DMS53 (cell line): ENCODE measurements at regions not wholly inside any gene's neighbourhood (a gene's known extent, or its start where the extent isn't known, plus 50 kb on each side); places are given as distances from the start of the nearest gene placed in this dataset.
"Not testable (repeated sequence)": the region's sequence is repeated elsewhere in the genome, so short reads cannot be mapped to it uniquely, and the experiment has no call there.

Experiments used
- DNase-seq: peaks from one replicate; lab custom pipeline; 2025; lab: John Stamatoyannopoulos, UW

DNA sequence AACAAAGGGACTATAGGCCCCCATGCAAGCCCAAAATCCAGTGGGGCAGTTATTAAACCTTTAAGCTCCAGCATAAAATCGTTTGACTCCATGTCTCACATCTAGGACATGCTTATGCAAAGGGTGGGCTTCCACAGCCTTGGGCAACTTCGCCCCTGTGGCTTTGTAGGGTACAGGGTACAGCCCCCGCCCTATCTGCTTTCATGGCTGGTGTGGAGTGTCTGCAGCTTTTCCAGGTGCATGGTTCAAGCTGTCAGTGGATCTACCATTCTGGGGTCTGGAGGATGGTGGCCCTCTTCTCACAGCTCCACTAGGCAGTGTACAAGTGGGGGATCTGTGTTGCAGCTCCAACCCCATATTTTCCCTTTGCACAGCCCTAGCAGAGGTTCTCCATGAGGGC is 559.8 kb upstream of the TECRL start:
- no peak for DNase-seq

DNA sequence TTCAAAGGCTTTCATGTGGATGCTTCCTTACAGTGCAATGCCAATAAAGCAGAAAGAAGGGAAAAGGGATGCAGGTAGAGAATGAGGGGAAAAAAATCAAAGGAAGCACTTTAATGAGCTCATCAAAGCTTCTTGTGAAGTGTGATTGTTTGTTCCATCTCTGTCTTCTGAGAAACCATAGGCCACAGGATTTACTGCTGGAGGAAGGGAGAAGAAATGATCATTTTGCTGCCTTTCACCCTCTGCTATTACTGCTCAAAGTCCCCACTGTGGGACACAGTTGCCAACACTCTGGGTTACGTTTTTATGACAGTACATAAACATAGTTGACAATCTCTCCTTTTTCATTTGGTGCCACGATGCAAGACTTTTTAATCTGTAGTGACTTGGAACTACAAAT is 558.0 kb upstream of the TECRL start:
- no peak for DNase-seq

DNA sequence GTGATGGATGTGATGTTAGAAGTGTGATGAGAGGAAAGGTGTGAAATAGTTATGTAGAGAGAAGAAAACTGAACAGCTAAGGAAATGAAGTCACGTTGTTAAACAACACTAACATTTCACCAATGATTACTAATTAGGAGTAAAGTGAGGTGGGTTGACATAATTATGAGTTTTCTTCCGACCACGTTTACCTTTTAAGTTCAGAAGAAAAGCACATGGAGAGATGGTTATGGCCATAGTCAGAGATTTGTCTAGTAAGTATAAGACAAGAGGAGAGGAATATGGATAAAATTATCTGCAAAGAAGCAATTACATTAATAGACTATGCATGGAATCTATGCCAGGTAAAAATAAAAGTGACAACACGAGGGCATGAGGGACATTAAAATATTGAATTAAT is 551.3 kb upstream of the TECRL start:
- no peak for DNase-seq

DNA sequence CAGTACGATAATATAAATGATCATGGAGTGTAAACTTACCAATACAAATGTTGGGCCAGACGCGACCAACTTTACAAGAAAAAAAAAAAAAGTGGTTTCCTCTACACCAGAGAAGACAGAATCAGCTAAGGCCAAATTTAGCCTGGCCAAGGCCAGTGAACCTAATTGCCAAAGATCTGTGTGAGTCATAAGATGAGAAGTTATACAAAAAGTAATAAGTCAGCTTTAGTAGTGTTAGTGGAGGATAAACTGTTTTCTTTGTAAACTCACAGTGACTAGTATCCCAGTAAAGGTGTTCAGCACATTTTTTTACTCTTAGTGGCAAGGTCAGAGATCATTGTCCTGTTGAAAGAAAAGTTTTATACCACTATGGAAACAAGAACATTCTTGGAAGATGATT is 531.4 kb upstream of the TECRL start:
- DNase-seq: no peak

DNA sequence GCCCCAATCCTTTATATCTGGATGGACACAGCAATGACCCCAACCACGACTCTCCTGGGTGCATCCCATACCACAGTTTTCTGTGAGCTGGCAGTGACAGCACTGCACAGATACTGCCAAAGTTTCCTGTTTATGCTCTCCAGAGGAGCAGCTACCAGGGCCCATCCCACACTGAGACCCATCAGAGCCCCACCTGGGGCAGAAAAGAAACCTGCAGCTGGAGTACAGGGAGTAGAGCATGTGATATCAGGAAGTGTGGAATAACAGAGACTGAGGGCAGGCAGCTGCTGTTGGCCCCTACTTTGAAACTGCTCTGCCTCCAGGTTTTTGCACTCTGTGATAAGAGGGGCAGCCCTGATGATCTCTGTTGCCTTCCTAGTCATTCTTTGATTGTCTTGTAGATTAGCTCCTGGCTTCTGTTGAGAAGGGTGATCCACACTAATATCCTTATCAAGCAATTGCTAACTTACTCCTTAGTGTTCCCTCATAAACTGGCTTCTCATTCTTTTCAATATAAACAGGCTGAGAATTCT is 526.3 kb upstream of the TECRL start:
- DNase-seq: no peak

DNA sequence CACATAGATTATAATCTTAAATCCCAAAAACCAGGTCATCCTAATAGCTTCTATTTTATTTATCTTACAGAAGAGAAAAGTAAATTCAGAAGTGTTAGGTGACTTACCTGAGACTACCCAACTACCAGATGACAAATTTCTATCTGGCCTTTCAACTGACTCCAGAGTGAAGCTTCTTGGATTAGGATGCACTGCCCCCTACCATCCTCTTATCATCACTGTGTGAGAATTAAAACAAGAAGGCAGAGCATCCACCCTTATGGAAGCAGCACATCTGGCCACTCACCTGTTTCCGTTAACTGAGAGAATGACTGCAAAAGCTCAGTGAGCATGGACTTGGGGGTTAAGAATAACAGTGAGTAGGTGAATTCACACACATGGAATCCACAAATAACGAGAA is 502.6 kb upstream of the TECRL start:
- DNase-seq: peak; percentile 58

DNA sequence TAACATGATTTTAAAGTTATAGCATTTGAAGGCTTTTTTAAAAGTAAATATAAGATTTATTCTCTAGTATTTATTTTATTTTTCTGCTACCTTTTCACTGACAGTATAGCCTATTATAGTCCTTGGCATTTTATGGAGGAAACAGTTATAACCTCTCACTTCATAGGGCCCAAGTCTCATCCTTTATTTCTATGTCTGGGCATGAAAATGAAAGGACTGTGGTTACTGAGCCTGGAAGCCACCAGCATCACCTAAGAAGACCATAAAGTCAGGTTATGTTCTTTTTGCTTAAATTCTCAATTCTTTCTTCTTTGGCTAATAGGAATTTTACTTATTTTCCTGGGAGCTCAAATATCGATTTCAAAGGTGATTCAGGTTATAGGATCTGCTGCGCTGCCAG is 494.7 kb upstream of the TECRL start:
- DNase-seq: no peak

DNA sequence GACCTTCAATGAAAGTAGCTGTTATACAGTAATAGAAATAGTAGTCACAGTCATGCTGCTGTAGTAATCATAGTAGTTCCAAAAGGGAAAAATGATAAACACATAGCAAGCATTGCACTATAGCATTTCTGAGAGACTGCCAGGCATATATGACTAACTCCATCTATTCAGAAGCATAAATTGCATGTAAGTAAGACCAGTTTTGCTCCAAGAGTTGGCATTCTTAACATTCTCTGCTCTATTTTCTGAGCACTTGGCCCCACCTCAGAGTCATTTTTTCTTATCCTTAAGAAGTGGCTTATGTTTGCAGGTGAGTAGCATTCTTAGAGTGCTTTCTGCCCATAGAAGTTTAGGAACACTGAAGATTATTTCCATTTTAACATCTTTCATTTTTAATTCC is 490.3 kb upstream of the TECRL start:
- DNase-seq: no peak

DNA sequence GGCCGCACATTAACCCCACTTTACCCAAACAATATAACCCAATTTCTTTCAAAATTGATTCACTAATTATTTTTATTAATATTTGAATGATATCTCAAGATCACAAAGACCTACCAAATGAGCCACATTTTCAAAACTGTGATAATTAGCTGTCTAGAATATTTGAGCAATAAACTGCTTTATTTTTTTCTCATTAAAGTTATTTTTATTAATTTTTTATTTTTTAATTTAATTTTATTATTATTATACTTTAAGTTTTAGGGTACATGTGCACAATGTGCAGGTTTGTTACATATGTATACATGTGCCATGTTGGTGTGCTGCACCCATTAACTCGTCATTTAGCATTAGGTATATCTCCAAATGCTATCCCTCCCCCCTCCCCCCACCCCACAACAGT is 489.8 kb upstream of the TECRL start:
- DNase-seq: not testable (repeated sequence)

DNA sequence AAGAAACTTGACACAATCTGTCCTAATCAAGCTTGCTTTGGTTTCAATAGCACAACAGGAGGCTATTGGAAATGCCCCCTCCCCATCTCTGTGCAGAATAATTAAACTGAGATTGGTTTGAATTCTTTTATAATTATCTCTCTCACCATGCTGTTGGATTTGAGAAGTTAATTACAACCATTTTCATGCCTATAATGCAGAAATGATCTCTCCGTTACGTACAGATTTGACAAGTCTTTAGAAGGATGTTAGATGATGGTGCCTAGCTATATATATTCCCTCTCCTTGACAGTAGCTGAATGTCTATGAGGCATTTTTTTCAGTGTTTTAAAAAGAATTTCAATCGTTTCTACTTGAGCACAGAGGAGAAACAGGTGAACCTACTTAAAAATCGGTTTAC is 488.4 kb upstream of the TECRL start:
- DNase-seq: no peak

DNA sequence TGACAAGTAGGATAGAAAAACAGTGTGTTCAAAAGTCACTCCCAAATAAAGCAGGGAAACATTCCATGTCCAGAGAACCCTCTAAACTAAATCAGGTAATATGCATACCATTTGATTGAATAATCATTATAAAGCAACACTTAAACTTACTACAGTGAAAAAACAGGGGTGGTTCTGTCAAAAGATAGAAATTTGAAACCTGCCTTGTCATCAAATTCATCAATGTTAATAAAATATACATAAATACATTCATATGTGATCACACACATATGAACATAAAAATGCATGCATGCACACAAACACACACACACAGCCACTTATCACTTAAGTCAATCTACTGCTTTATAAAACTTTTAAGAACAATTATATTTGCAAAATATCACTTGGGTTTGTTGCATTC is 485.8 kb upstream of the TECRL start:
- DNase-seq: no peak

DNA sequence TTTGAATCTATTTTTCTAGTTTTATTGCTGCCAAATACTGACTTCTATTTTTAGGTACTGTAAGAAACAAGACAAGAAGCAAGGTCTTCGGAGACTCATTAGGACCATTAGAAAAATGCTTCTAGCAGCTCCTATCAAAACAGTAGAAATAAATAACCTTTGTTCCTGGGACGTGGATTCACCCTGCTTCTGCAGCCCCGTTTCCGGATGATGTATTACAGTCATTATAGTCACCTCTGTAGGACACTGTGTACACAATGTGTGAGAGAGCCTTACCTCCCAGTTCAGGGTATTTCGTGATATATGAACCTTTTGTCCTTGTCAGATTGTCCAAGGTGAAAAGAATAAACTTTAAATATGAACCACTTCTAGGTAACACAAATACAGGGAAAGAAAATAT is 484.0 kb upstream of the TECRL start:
- peak; percentile 79 for DNase-seq

DNA sequence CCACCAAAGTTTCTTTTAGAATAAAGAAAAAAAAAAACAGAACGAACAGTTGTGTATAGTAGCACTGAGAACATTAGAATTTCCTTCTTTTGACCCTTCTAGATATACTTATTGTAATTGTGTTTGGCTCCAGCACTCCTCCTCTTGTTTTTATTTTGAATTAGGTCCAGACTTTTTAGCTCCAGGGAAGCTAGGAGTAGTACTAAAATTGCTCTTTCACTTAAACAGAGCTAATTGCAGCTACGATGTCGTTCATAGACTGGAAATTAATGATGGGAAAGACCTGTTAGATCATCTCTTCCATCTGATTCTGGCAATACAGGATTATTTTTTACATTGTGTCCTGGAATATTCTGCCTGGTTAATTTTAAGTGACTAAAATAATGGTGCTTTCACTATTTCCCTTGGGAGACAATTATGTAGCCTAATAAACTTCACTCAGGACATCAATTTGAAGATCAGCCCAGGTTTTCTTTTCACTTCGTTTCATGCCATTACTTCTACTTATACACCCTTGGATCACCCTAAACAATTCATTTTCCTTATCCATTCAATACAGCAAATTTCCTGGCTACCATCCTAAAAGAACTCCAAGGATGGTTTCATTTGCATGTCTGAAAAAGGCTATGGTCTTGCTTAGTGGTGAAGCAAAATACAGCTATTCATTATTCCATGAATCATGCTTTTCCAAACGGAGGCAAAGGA is 480.8 kb upstream of the TECRL start:
- no peak for DNase-seq

DNA sequence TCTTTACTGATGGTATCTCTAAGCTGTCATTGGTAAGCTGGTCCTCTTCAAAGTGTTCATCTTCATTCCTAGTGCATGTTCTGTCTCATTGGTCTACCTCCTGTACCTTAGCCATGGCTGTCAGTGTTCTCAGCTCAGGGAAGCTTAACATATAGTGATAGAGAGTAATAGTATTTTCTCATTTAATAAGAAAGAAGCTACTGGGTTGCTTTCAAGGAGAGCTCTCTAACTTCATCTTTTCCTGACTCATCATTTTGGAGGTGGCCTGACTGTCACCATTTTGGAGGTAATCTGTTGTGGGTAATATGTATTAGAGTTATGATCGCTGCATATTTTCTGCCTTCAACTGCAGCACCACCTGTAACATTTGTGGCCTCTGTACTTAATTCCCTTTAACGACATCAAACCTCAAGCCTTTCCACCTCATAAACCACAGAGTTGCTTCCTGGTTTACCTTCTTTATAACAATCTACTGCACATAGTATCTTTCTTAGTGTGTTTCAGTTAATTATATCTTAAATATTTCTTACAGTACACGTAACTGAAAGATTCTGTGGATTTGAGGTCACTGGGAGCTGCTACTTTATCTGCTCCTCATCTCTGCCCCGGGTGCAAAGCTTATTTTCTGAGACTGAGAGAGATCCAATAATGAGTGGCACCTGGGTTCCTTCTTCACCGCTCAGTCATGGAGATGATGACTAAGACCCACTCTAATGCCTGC is 474.0 kb upstream of the TECRL start:
- DNase-seq: no peak

DNA sequence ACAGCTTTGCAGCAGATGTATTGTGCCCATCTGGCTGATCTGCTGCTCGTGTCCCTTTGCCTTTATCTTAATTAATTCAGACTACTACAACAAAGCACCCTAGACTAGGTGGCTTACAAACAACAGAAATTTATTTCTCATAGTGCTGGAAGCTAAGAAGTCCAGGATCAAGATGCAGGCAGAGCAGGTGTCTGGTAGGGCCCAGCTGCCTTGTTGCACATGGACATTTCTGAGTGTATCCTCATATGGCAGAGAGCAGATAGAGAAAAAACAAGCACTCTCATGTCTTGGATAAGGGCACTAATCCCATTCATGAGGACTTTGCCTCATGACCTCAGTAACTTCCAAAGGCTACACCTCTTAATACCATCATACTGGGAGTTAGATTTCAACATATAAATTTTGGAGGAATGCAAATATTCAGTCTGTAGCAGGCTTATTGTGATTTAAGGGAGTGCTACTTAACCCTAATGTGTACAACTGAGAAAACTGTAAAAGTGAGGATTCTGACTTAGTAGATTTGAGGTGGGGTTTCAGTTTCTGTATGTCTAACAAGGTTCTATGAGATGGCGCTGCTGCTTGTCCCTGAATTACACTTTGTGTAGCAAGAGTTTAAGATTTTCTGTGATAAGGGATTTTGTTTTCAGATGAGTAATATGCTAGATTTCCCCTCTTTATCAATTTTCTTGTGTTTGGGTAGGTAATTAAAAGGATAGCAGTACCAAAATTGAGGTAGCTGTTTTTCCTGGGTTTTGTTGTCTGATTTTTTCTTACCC is 473.2 kb upstream of the TECRL start:
- peak; percentile 5 for DNase-seq

DNA sequence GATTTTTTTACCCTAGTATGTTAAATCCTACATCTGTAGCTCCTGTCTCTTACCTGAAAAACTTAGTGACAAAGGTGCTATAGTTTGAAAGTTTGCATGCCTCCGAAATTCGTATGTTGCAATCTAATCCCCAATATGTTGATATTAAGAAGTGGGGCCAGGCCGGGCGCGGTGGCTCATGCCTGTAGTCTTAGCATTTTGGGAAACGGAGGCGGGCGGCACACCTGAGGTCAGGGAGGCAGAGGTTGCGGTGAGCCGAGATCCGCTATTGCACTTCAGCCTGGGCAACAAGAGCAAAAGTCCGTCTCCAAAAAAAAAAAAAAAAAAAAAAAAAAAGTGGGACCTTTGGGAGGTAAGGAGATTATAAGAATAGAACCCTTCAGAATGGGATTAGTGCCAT is 471.3 kb upstream of the TECRL start:
- no peak for DNase-seq

DNA sequence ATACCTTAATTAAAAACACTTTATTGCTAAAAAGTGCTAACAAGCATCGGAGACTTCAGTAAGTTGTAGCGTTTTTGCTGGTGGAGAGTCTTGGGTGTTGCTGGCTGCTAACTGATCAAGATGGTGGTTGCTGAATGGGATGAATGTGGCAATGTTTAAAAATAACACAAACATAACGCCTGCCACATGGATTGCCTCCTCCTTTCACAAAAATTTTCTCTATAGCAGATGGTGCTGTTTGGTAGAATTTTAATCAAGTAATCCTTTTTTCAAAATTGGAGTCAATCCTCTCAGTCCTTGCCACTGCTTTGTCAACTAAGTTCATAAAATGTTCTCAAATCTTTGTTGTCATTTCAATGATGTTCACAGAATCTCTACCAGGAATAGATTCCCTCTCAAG is 466.8 kb upstream of the TECRL start:
- no peak for DNase-seq

DNA sequence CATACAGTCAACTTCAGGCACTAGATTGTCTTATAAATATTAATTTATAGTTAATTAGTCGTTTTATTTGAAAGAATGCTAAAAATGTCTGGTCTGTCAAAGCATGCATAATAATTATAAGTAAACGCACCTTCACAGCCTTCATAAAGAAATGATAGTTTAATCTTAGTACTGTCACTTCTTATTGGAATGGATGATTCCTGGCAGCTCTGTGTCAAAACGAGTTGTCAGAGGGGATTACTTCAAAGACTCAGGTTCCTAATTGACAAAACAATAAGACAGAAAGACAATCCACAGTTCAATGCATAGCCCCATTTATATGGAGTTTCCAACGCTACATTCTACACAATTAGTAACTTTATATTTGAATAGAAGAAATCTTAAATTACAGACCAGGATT is 461.3 kb upstream of the TECRL start:
- DNase-seq: no peak

DNA sequence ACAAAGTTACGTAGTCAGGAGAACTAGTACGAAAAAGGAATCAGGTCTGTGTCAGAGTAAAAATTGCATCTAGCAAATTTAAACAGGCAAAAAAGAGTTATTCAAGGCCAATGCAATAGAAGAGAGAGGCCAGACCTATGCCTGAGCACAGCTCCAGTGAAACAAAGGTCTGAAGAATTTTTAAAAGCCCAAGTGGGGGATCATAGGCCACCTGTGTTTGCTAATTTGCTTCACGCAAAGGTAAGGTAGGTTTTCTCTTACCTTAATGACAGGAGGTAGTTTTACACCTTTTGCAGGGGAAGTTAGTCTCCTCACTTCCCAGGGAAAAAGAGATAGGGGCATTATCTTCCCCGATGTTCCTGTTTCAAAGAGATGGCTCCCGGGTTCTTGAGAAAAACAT is 448.6 kb upstream of the TECRL start:
- no peak for DNase-seq

DNA sequence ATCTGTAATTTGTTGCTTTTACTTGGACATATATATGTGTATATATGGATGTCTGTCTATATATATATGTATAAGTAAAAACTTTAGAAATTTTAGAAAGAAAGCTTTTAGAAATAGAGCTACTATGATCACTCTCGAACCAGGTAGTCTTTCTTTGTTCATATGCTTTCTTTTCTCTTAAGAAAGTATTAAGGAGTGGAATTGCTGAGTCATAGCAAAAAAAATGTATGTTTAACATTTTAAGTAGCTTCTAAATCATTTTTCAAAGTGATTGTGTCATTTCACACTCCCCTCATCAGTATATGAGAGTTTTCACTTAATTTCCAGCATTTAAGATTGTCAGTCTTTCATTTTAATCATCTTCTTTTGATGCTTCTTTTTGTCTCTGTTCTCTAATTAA is 447.9 kb upstream of the TECRL start:
- DNase-seq: no peak

DNA sequence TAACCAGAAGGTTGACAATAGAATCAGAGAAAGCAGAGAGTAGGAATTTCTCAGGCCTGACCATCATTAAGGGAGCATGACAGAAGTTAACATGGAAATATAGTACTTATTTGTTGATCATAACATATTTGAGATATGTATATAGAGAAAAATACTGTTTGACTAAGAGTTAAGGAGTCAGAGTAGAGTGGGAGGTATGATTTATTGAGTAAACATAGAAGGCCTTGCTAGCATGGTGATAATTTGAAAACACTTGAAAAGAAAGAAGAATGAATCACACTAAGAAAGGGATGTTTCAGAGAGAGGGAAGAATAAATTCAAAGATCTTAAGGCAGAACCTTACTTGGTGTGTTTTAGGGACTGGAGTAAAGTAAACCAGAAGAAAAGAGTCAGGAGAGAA is 437.2 kb upstream of the TECRL start:
- peak; percentile 2 for DNase-seq

DNA sequence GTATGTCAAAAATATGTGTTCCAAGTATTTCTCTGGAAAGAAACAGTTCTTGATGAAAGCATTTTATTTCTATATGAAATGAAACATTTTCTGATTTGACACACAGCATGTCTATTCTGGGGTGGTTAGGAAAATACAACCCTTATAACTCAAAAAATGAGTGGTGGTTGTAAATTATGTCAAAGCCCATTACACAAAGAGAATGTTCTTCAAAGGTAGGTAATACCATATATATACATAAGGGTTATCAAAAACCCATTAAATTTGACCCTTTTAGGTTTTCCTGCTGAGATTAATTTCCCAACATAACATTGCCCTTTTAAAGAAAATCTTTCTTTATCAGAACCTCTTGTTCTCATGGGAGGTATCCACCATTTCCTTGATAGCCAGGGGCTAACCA is 420.5 kb upstream of the TECRL start:
- DNase-seq: no peak

DNA sequence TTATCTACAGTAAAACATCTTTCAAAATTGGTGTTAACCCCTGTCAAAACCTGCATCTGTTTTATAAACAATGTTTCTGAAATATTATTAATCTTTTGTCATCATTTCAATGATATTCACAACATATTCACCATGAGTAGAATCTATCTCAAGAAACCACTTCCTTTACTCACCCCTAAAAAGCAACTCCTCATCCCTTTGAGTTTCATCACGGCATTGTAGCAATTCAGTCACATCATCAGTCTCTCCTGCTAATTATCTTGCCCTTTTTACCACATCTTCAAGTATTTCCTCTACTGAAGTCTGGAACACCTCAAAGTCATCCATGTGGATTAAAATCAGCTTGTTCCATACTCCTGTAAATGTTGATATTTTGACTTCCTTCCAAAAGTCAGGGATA is 415.3 kb upstream of the TECRL start:
- no peak for DNase-seq
